Activated CD8-positive, alpha-beta T cell treated with anti-CD3 and anti-CD28 coated beads for 36 hours (primary cell): ENCODE measurements at regions not wholly inside any gene's neighbourhood (a gene's known extent, or its start where the extent isn't known, plus 50 kb on each side); places are given as distances from the start of the nearest gene placed in this dataset.

Experiments used
- ATAC-seq: fragments of 200-7000 bp; cut with Tn5 transposase; one replicate; pipeline ENCODE4 v1.10.0; 2021; ENCODE audit warnings: mild to moderate bottlenecking, moderate library complexity
- CTCF ChIA-PET: fragments of 350-600 bp; sonication (Branson Sonifier 250); formaldehyde crosslinking; loops from one replicate; lab custom pipeline; 2021; ENCODE audit warnings: antibody characterized with exemption; lab: Charles Lee
- POLR2A ChIA-PET: fragments of 350-600 bp; sonication (Branson Sonifier 250); formaldehyde crosslinking; loops from one replicate; lab custom pipeline; 2021; ENCODE audit warnings: antibody characterized with exemption; lab: Charles Lee
- DNase-seq: peaks from one replicate; pipeline ENCODE4 v3.0.0-alpha.2; 2020
- H3K27ac Mint-ChIP-seq: one replicate; pipeline ENCODE4 v1.8.0; 2021; ENCODE audit warnings: mild to moderate bottlenecking, mixed read lengths
- H3K27me3 Mint-ChIP-seq: one replicate; pipeline ENCODE4 v1.8.0; 2021; ENCODE audit warnings: mixed read lengths
- H3K36me3 Mint-ChIP-seq: one replicate; pipeline ENCODE4 v1.8.0; 2021; ENCODE audit warnings: low read depth, mixed read lengths
- H3K4me1 Mint-ChIP-seq: one replicate; pipeline ENCODE4 v1.8.0; 2021; ENCODE audit warnings: low read depth, mixed read lengths
- H3K4me3 Mint-ChIP-seq: one replicate; pipeline ENCODE4 v1.8.0; 2021; ENCODE audit warnings: mild to moderate bottlenecking, moderate library complexity, mixed read lengths
- H3K9me3 Mint-ChIP-seq: one replicate; pipeline ENCODE4 v1.8.0; 2021; ENCODE audit warnings: mixed read lengths
- CTCF ChIP-seq: fragments of 200-600 bp; IDR thresholded peaks from one replicate; pipeline ENCODE4 v1.8.0; 2022; ENCODE audit warnings: antibody characterized with exemption, mild to moderate bottlenecking
- intact Hi-C: fragments of 100-400 bp; cut with micrococcal nuclease; formaldehyde crosslinking; loops from one replicate; pipeline ENCODE4 v1.10.0; 2022

GRCh38 chr4:27215220-27215826 lies 354.7 kb downstream of the STIM2 start:
- Mint-ChIP-seq H3K4me1 (no peaks in the 10 kb centered on the region), H3K9me3 (no peaks in the 10 kb centered on the region), H3K4me3 (no peak overlapping the region), H3K36me3 (no peaks in the 10 kb centered on the region), H3K27ac (no peak overlapping the region), H3K27me3 (no peaks in the 10 kb centered on the region)
- ChIA-PET CTCF (no interaction called here), POLR2A (no interaction called here)
- ATAC-seq (no peak), DNase-seq (no peak)
- intact Hi-C loops = no loop called here
- no peak for TF ChIP-seq CTCF

DNA sequence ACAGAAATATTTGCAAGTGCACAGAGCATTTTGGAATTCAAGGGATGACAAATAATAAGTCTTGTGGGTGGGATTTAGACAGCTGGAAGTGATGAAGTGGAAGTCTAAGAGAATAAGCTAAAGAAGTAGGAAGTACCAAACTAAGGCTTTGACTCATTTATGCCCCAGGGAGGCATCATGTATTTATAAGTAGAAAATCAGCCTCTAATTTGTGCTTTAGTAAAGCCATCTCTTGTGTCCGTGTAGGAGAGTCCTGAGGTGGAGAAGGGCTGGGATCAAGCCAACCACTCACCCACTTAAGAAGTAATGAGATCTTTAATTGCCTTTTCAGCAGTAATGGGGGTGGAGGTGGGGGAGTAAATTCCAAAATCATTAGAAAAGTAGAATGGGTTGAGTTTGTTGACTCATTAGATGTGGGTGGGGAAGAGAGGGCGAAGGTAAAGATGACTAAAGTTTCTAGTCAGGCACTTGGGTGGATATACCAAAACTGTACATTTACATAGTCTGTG lies 356.7 kb downstream of the STIM2 start:
- H3K27ac Mint-ChIP-seq = no peak overlapping the region
- TF ChIP-seq CTCF = no peak
- H3K9me3 Mint-ChIP-seq = no peaks in the 10 kb centered on the region
- DNase-seq = no peak
- H3K36me3 Mint-ChIP-seq = no peaks in the 10 kb centered on the region
- intact Hi-C loops = no loop called here
- ATAC-seq = no peak
- peaks cover 4% of the 10 kb centered on the region for H3K27me3 Mint-ChIP-seq
- POLR2A ChIA-PET = no interaction called here
- CTCF ChIA-PET = no interaction called here
- H3K4me3 Mint-ChIP-seq = no peak overlapping the region
- no peaks in the 10 kb centered on the region for H3K4me1 Mint-ChIP-seq

- CTCF ChIA-PET = no interaction called here
- POLR2A ChIA-PET = no interaction called here
- Mint-ChIP-seq H3K27ac (no peak overlapping the region), H3K36me3 (no peaks in the 10 kb centered on the region), H3K27me3 (peaks cover 4% of the 10 kb centered on the region), H3K4me1 (no peaks in the 10 kb centered on the region), H3K9me3 (no peaks in the 10 kb centered on the region), H3K4me3 (no peak overlapping the region)
- intact Hi-C loops = no loop called here
- DNase-seq (no peak), ATAC-seq (no peak)
- no peak for TF ChIP-seq CTCF
These were observed 357.4 kb downstream of the STIM2 start for GRCh38 chr4:27218013-27218412.

DNA sequence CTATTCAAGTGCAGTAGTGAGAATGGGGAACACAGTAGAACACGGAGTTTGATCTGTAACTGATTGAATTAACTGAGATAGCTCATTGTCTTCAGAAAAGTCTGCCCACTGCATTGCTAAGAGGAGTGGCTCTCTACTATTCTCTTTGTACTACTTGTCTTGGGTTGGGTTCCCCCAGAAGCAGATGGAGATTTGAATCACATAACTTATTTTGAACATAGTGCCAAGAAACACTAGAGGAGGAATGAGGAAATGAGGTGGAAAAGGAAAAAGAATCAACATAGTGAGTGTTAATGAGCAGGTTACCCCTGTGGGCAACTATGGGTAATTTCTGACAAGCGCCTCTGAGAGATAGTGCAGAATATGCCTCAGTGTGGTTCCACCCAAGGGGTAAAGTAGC lies 362.7 kb downstream of the STIM2 start:
- H3K4me3 Mint-ChIP-seq = no peak overlapping the region
- no peak overlapping the region for H3K27ac Mint-ChIP-seq
- no peak for ATAC-seq
- intact Hi-C loops = no loop called here
- TF ChIP-seq CTCF = no peak
- no peaks in the 10 kb centered on the region for H3K36me3 Mint-ChIP-seq
- H3K27me3 Mint-ChIP-seq = peaks cover 6% of the 10 kb centered on the region
- CTCF ChIA-PET = interaction anchor here (1.4 kb wide), 1 partner anchor 12 kb away, joined by 3 read pairs; no protein-coding TSS in a partner anchor
- POLR2A ChIA-PET = no interaction called here
- no peaks in the 10 kb centered on the region for H3K9me3 Mint-ChIP-seq
- DNase-seq = no peak
- no peaks in the 10 kb centered on the region for H3K4me1 Mint-ChIP-seq

GRCh38 chr4:27233531-27233930 lies 372.9 kb downstream of the STIM2 start:
- ATAC-seq (no peak), DNase-seq (no peak)
- intact Hi-C loops = no loop called here
- ChIA-PET CTCF (interaction anchor here (1.0 kb wide), 1 partner anchor 186 kb away, joined by 3 read pairs; no protein-coding TSS in a partner anchor), POLR2A (interaction anchor here (0.6 kb wide), 1 partner anchor 15 kb away, joined by 3 read pairs; no protein-coding TSS in a partner anchor)
- Mint-ChIP-seq H3K4me3 (no peak overlapping the region), H3K4me1 (no peaks in the 10 kb centered on the region), H3K27me3 (no peaks in the 10 kb centered on the region), H3K9me3 (no peaks in the 10 kb centered on the region), H3K36me3 (no peaks in the 10 kb centered on the region), H3K27ac (no peak overlapping the region)
- TF ChIP-seq CTCF = no peak
